Neural progenitor cell (in vitro differentiated cells): ENCODE measurements at regions not wholly inside any gene's neighbourhood (a gene's known extent, or its start where the extent isn't known, plus 50 kb on each side); places are given as distances from the start of the nearest gene placed in this dataset.

ENCODE experiments used
- DNase-seq: peaks from one replicate; pipeline ENCODE4 v3.0.0-alpha.2; 2016; ENCODE audit warnings: low spot score
- H2AFZ ChIP-seq: fragments of 200-600 bp; sonication (generic); replicated peaks from 2 replicates; pipeline ENCODE4 v1.6.1; 2016; ENCODE audit warnings: antibody characterized with exemption
- H3F3A ChIP-seq: fragments of 200-600 bp; sonication (generic); 2 replicates; pipeline ENCODE4 v1.6.1; 2016; ENCODE audit warnings: antibody characterized with exemption, low read depth
- H3K27ac ChIP-seq: fragments of 200-600 bp; sonication (generic); 2 replicates; pipeline ENCODE4 v1.5.1; 2016; ENCODE audit warnings: mild to moderate bottlenecking
- H3K27me3 ChIP-seq: fragments of 200-600 bp; sonication (generic); 2 replicates; pipeline ENCODE4 v1.6.1; 2016; ENCODE audit warnings: mild to moderate bottlenecking, moderate library complexity
- H3K36me3 ChIP-seq: fragments of 200-600 bp; sonication (generic); 2 replicates; pipeline ENCODE4 v1.5.1; 2016
- H3K4me1 ChIP-seq: fragments of 200-600 bp; sonication (generic); 2 replicates; pipeline ENCODE4 v1.6.1; 2016; ENCODE audit warnings: mixed run types
- H3K4me2 ChIP-seq: fragments of 200-600 bp; sonication (generic); 2 replicates; pipeline ENCODE4 v1.6.1; 2016
- H3K4me3 ChIP-seq: fragments of 200-600 bp; sonication (generic); 2 replicates; pipeline ENCODE4 v1.5.1; 2016
- H3K79me2 ChIP-seq: fragments of 200-600 bp; sonication (generic); 2 replicates; pipeline ENCODE4 v1.6.1; 2016; ENCODE audit warnings: low read depth
- H3K9ac ChIP-seq: fragments of 200-600 bp; sonication (generic); 2 replicates; pipeline ENCODE4 v1.6.1; 2016
- H3K9me3 ChIP-seq: fragments of 200-600 bp; sonication (generic); 2 replicates; pipeline ENCODE4 v1.5.1; 2016; ENCODE audit warnings: low read depth
- H4K20me1 ChIP-seq: fragments of 200-600 bp; sonication (generic); 2 replicates; pipeline ENCODE4 v1.6.1; 2016; ENCODE audit warnings: low read depth
- H3K27ac Mint-ChIP-seq: 3 replicates; pipeline ENCODE4 v1.8.0; 2021; ENCODE audit warnings: mixed read lengths
- H3K27me3 Mint-ChIP-seq: 2 replicates; pipeline ENCODE4 v1.8.0; 2022; ENCODE audit warnings: low read depth, mild to moderate bottlenecking, inconsistent platforms, moderate library complexity, mixed read lengths; ENCODE audit not compliant: insufficient read depth
- H3K36me3 Mint-ChIP-seq: 3 replicates; pipeline ENCODE4 v1.8.0; 2021; ENCODE audit warnings: mixed read lengths
- H3K4me1 Mint-ChIP-seq: 3 replicates; pipeline ENCODE4 v1.8.0; 2021; ENCODE audit warnings: mixed read lengths
- H3K4me3 Mint-ChIP-seq: 3 replicates; pipeline ENCODE4 v1.8.0; 2021; ENCODE audit warnings: mild to moderate bottlenecking, moderate library complexity, mixed read lengths
- H3K9me3 Mint-ChIP-seq: 3 replicates; pipeline ENCODE4 v1.8.0; 2020; ENCODE audit warnings: mixed read lengths
- EZH2 ChIP-seq: fragments of 200-600 bp; sonication (generic); IDR thresholded peaks from 2 replicates; pipeline ENCODE4 v1.6.1; 2017; ENCODE audit warnings: antibody characterized with exemption, mild to moderate bottlenecking, moderate library complexity
- EZH2phosphoT487 ChIP-seq: fragments of 200-600 bp; sonication (generic); IDR thresholded peaks from 2 replicates; pipeline ENCODE4 v1.6.1; 2017; ENCODE audit warnings: antibody characterized with exemption
- TF ChIP-seq, protein P1 (sequence below): fragments of 200-600 bp; sonication (generic); IDR thresholded peaks from 2 replicates; pipeline ENCODE4 v1.5.1; 2017; ENCODE audit warnings: antibody characterized with exemption, mild to moderate bottlenecking

DNA sequence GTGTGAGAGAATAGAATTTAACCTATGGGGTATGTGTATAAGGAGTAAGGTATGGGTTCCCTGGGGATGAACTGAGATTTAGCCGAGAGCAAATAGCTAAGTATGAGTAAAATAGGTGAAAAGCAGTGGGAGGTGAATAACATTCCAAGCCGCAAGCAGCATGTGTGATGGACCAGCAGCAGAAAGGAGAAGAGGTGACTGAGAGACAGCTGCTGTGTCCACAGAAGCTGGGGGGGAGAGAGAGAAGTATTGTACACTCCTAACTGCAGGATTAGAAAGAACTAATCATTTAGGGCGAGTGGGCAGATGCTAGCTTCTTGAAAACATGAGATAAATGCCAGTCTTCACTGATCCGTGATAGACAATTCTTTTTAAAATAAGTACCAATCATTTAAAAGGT, 296.0 kb downstream of the KLHL4 start:
- H3F3A ChIP-seq, result no peaks in the 10 kb centered on the region
- no peak overlapping the region for H3K9ac ChIP-seq
- H3K4me1 ChIP-seq, result no peaks in the 10 kb centered on the region
- Mint-ChIP-seq H3K4me1 (no peaks in the 10 kb centered on the region), H3K27me3 (no peaks in the 10 kb centered on the region), H3K4me3 (no peak overlapping the region), H3K9me3 (no peaks in the 10 kb centered on the region), H3K27ac (no peak overlapping the region), H3K36me3 (no peaks in the 10 kb centered on the region)
- H4K20me1 ChIP-seq, result no peaks in the 10 kb centered on the region
- H3K36me3 ChIP-seq, result no peaks in the 10 kb centered on the region
- no peak overlapping the region for H3K27ac ChIP-seq
- DNase-seq, result no peak
- H3K4me2 ChIP-seq, result no peak overlapping the region
- no peaks in the 10 kb centered on the region for H3K79me2 ChIP-seq
- no peaks in the 10 kb centered on the region for H3K9me3 ChIP-seq
- TF ChIP-seq, protein P1, sequence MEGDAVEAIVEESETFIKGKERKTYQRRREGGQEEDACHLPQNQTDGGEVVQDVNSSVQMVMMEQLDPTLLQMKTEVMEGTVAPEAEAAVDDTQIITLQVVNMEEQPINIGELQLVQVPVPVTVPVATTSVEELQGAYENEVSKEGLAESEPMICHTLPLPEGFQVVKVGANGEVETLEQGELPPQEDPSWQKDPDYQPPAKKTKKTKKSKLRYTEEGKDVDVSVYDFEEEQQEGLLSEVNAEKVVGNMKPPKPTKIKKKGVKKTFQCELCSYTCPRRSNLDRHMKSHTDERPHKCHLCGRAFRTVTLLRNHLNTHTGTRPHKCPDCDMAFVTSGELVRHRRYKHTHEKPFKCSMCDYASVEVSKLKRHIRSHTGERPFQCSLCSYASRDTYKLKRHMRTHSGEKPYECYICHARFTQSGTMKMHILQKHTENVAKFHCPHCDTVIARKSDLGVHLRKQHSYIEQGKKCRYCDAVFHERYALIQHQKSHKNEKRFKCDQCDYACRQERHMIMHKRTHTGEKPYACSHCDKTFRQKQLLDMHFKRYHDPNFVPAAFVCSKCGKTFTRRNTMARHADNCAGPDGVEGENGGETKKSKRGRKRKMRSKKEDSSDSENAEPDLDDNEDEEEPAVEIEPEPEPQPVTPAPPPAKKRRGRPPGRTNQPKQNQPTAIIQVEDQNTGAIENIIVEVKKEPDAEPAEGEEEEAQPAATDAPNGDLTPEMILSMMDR, result no peak
- no peak for TF ChIP-seq EZH2
- TF ChIP-seq EZH2phosphoT487, result no peak
- H3K4me3 ChIP-seq, result no peak overlapping the region
- no peak overlapping the region for H2AFZ ChIP-seq
- no peaks in the 10 kb centered on the region for H3K27me3 ChIP-seq

DNA sequence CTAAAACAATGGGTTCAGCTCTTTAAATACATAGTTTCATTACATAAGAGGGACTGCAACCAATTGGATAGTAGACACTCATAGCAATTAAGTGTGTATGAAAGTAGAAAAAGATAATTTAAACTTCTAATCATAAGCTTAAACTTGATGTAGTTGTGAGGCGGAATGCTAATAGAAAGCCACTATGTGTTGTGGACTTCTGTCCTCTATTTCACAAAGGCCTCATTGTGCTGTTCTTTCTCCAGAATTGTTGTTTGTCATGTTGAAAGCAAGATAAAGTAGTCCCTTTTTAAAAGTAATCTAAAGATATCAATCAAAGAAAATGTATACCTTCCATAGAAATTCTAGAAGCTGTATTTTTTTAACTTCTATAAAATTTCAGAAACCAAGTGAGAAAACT, 329.4 kb downstream of the KLHL4 start:
- H3K27ac Mint-ChIP-seq, result no peak overlapping the region

DNA sequence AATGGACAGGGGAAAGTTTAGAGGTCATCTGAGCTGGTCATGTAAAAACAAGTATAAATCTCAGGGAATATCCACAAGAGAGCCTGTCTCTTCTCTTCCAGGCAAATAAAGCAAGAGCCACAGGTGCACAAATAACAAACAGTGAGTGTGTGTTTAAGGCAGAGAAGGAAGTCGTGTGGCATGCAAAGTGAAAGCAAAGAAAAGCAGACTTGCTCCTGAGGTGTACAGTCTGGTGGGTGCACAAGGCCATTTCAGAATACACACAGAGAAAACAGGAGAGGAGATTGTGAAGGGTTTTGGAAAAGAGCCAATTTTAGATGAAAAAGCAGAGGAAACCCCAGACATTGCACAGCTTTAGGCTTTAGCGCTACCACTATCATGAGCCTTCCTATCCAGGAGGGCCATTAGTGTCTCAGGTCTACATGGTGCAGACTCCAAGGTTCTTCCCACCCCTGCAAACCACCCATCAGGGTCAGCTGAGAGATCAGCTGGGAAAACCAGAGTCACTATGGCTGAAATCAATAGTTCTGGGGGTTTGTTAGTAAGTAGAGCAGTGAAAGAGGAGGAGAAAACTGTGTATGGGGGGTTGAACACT, 355.8 kb downstream of the KLHL4 start:
- Mint-ChIP-seq H3K27ac (no peak overlapping the region), H3K27me3 (no peaks in the 10 kb centered on the region), H3K9me3 (no peaks in the 10 kb centered on the region), H3K4me3 (no peak overlapping the region), H3K36me3 (no peaks in the 10 kb centered on the region), H3K4me1 (no peaks in the 10 kb centered on the region)
- DNase-seq, result no peak
- H3K27me3 ChIP-seq, result no peaks in the 10 kb centered on the region
- H3K4me2 ChIP-seq, result no peak overlapping the region
- no peaks in the 10 kb centered on the region for H3K4me1 ChIP-seq
- H3K9me3 ChIP-seq, result no peaks in the 10 kb centered on the region
- no peak overlapping the region for H3K27ac ChIP-seq
- no peak overlapping the region for H3K9ac ChIP-seq
- no peaks in the 10 kb centered on the region for H3F3A ChIP-seq
- no peak for TF ChIP-seq EZH2
- TF ChIP-seq, protein P1, result no peak
- TF ChIP-seq EZH2phosphoT487, result no peak
- H3K79me2 ChIP-seq, result no peaks in the 10 kb centered on the region
- no peak overlapping the region for H2AFZ ChIP-seq
- no peaks in the 10 kb centered on the region for H4K20me1 ChIP-seq
- H3K36me3 ChIP-seq, result no peaks in the 10 kb centered on the region
- no peak overlapping the region for H3K4me3 ChIP-seq

More for the DNA sequence above, 329.4 kb downstream of the KLHL4 start:
- DNase-seq, result no peak
- Histone ChIP-seq H3K9ac (no peak overlapping the region), H3K4me3 (no peak overlapping the region), H3K4me1 (no peaks in the 10 kb centered on the region), H4K20me1 (no peaks in the 10 kb centered on the region), H3K36me3 (no peaks in the 10 kb centered on the region), H3K27ac (no peak overlapping the region), H3K27me3 (no peaks in the 10 kb centered on the region), H3K9me3 (no peaks in the 10 kb centered on the region), H3F3A (no peaks in the 10 kb centered on the region), H3K79me2 (no peaks in the 10 kb centered on the region), H3K4me2 (no peak overlapping the region), H2AFZ (no peak overlapping the region)
- Mint-ChIP-seq H3K9me3 (peaks cover 4% of the 10 kb centered on the region), H3K4me3 (no peak overlapping the region), H3K27me3 (no peaks in the 10 kb centered on the region), H3K4me1 (no peaks in the 10 kb centered on the region), H3K36me3 (no peaks in the 10 kb centered on the region)
- TF ChIP-seq, protein P1, result no peak
- no peak for TF ChIP-seq EZH2phosphoT487
- no peak for TF ChIP-seq EZH2
